Thyroid gland (tissue), 4 donors: ENCODE measurements at regions not wholly inside any gene's neighbourhood (a gene's known extent, or its start where the extent isn't known, plus 50 kb on each side); places are given as distances from the start of the nearest gene placed in this dataset.

Source experiments
- CTCF ChIP-seq, 6 experiments: fragments of 200-600 bp in 3 of 6; fragments of 450-650 bp in 3 of 6; sonication (generic) in 3 of 6; IDR thresholded peaks; one replicate each; pipeline ENCODE4 v1.5.1; 2016 to 2019; ENCODE audit warnings: antibody characterized with exemption in 6 of 6, mild to moderate bottlenecking in 2 of 6, inconsistent platforms in 1 of 6, moderate library complexity in 1 of 6
- POLR2A ChIP-seq, 2 donors: fragments of 450-650 bp; IDR thresholded peaks; one replicate each; pipeline ENCODE4 v1.6.1; 2017; ENCODE audit warnings: antibody characterized with exemption in 2 of 2, mild to moderate bottlenecking in 2 of 2, moderate library complexity in 1 of 2

- TF ChIP-seq CTCF (IDR thresholded peaks at IDR 0.05) (no peak), POLR2A (IDR thresholded peaks at IDR 0.05) (no peak)
These were observed 115.8 kb upstream of the HAND1 start for GRCh38 chr5:154593796-154594195.
